NB4 (cell line): ENCODE measurements at regions not wholly inside any gene's neighbourhood (a gene's known extent, or its start where the extent isn't known, plus 50 kb on each side); places are given as distances from the start of the nearest gene placed in this dataset.

Experiments
- DNase-seq: peaks from one replicate; pipeline ENCODE4 v3.0.0; 2010; ENCODE audit warnings: low read depth
- H3K4me3 ChIP-seq: one replicate; pipeline ENCODE4 v1.5.1; 2011; ENCODE audit warnings: mild to moderate bottlenecking, low read depth, low read length, moderate library complexity
- CTCF ChIP-seq: IDR thresholded peaks from one replicate; pipeline ENCODE4 v1.5.1; 2012; ENCODE audit warnings: low read depth, low read length
- MAX ChIP-seq: IDR thresholded peaks from 2 replicates; pipeline ENCODE4 v1.6.1; 2011; ENCODE audit warnings: low read depth, low read length
- MYC ChIP-seq: IDR thresholded peaks from 2 replicates; pipeline ENCODE4 v1.6.1; 2011; ENCODE audit warnings: low read depth, low read length
- POLR2A ChIP-seq: IDR thresholded peaks from 2 replicates; pipeline ENCODE4 v1.6.1; 2011; ENCODE audit warnings: mild to moderate bottlenecking; ENCODE audit not compliant: insufficient read length; ENCODE audit errors: extremely low read depth

GRCh38 chr5:74419468-74419867, 221.1 kb downstream of the ENC1 start:
- DNase-seq = no peak
- no peak overlapping the region for H3K4me3 ChIP-seq
- TF ChIP-seq POLR2A (no peak), CTCF (no peak), MYC (no peak), MAX (no peak)

- TF ChIP-seq POLR2A (no peak), CTCF (no peak), MAX (no peak), MYC (no peak)
- no peak for DNase-seq
- H3K4me3 ChIP-seq = no peak overlapping the region
Measured at GRCh38 chr5:74418709-74419108, 221.8 kb downstream of the ENC1 start.

- TF ChIP-seq POLR2A = no peak
- TF ChIP-seq CTCF = no peak
- no peak for TF ChIP-seq MYC
- TF ChIP-seq MAX = no peak
- H3K4me3 ChIP-seq = no peak overlapping the region
- no peak for DNase-seq
Measured at GRCh38 chr5:74418261-74418660, 222.3 kb downstream of the ENC1 start.

GRCh38 chr5:74415695-74416102, 224.8 kb downstream of the ENC1 start:
- H3K4me3 ChIP-seq = no peak overlapping the region
- DNase-seq = no peak
- TF ChIP-seq MYC (no peak), POLR2A (no peak), MAX (no peak), CTCF (no peak)

- TF ChIP-seq CTCF (no peak), MAX (no peak), MYC (no peak), POLR2A (no peak)
Measured at GRCh38 chr5:74414228-74414627, 226.3 kb downstream of the ENC1 start.

GRCh38 chr5:74413403-74414048, 227.0 kb downstream of the ENC1 start:
- TF ChIP-seq MAX (no peak), CTCF (no peak), POLR2A (no peak), MYC (no peak)
- no peak overlapping the region for H3K4me3 ChIP-seq
- DNase-seq = no peak

More at GRCh38 chr5:74414228-74414627, 226.3 kb downstream of the ENC1 start:
- DNase-seq = no peak
- no peak overlapping the region for H3K4me3 ChIP-seq
